ENCODE measurements at regions not wholly inside any gene's neighbourhood (a gene's known extent, or its start where the extent isn't known, plus 50 kb on each side); places are given as distances from the start of the nearest gene placed in this dataset.

DNA sequence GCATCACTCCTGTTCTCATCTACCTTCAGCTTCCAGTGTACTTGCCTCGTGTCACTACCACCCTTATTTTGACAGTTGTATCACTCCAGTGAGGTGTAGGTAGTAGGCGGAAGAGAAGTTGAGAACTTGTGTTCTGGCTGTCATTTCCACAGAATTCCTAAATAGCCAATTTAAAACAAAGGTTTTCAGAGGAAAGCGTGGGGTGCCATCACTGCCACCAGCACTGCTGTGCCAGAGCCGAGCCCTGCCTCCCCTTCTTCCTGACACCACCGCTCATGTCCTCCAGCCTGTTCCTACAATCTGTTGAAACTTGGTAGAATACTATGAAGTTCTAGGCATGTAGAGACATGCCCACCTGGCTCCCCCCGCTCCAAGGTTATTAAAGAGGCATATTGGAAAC lies 215.8 kb downstream of the TANC2 start:
- Histone ChIP-seq H3K27ac (no peak overlapping the region), H4K20me1 (ENCODE audit: insufficient read depth) (no peaks in the 10 kb centered on the region), H3K9ac (no peak overlapping the region), H3K79me2 (ENCODE audit: insufficient read depth, low read depth) (no peaks in the 10 kb centered on the region), H3K4me2 (no peak overlapping the region), H3K36me3 (ENCODE audit: insufficient read depth) (no peaks in the 10 kb centered on the region), H3K27me3 (ENCODE audit: insufficient read depth, low read depth) (no peaks in the 10 kb centered on the region), H3K4me3 (IDR thresholded peaks at IDR 0.05; ENCODE audit: insufficient read depth, low read depth, low read length) (no peak overlapping the region), H3K4me1 (ENCODE audit: low read depth, poor library complexity, severe bottlenecking) (no peaks in the 10 kb centered on the region), H2AFZ (ENCODE audit: low read depth) (no peak overlapping the region)
- no peak for TF ChIP-seq CTCF (conservative IDR thresholded peaks at IDR 0.05; ENCODE audit: low read depth, low read length)

DNA sequence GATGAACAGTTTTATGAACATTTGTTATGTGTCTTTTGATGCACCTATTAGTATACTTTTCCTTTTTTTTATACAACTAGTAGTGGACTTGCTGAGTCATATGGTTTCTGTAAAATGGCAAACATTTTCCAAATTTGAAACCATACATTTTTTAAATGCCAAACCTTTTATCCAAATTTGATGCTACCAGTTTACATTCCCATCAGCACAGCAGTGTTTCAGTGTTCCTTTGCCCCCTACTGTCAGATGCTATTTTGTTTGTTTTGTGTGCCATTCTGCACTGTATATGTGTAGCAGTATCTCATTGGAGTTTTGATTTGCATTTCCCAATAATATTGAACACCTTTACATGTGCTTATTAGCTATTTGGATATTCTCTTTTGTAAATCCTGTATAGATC lies 219.4 kb downstream of the TANC2 start:
- no peak overlapping the region for H3K4me2 ChIP-seq
- H4K20me1 ChIP-seq (ENCODE audit: insufficient read depth): no peaks in the 10 kb centered on the region
- no peak for TF ChIP-seq CTCF (conservative IDR thresholded peaks at IDR 0.05; ENCODE audit: low read depth, low read length)
- H3K9ac ChIP-seq: no peak overlapping the region
- H3K36me3 ChIP-seq (ENCODE audit: insufficient read depth): no peaks in the 10 kb centered on the region
- H3K79me2 ChIP-seq (ENCODE audit: insufficient read depth, low read depth): no peaks in the 10 kb centered on the region
- H2AFZ ChIP-seq (ENCODE audit: low read depth): no peak overlapping the region
- no peak overlapping the region for H3K27ac ChIP-seq
- peaks cover 2% of the 10 kb centered on the region for H3K4me1 ChIP-seq (ENCODE audit: low read depth, poor library complexity, severe bottlenecking)
- H3K4me3 ChIP-seq (IDR thresholded peaks at IDR 0.05; ENCODE audit: insufficient read depth, low read depth, low read length): no peak overlapping the region
- H3K27me3 ChIP-seq (ENCODE audit: insufficient read depth, low read depth): no peaks in the 10 kb centered on the region

DNA sequence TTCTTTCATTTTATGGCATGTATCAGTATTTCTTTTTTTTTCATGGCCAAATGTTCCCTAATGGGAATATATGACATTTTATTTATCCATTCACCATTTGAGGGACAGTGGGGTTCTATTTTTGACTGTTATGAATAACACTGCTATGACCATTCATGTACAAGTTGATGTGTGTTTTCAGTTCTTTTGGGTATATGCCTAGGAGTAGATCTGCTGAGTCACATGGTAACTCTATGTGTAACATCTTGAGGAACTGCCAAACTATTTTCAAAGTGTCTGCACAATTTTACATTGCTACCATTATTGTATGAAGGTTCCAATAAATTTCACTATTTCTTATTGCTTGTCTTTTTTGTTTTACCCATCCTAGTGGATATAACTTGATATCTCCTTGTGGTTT lies 223.0 kb downstream of the TANC2 start:
- Histone ChIP-seq H3K4me1 (ENCODE audit: low read depth, poor library complexity, severe bottlenecking) (peaks cover 2% of the 10 kb centered on the region), H3K27me3 (ENCODE audit: insufficient read depth, low read depth) (no peaks in the 10 kb centered on the region), H3K4me3 (IDR thresholded peaks at IDR 0.05; ENCODE audit: insufficient read depth, low read depth, low read length) (no peak overlapping the region), H3K36me3 (ENCODE audit: insufficient read depth) (no peaks in the 10 kb centered on the region), H2AFZ (ENCODE audit: low read depth) (no peak overlapping the region), H4K20me1 (ENCODE audit: insufficient read depth) (no peaks in the 10 kb centered on the region), H3K27ac (no peak overlapping the region), H3K9ac (no peak overlapping the region), H3K4me2 (no peak overlapping the region), H3K79me2 (ENCODE audit: insufficient read depth, low read depth) (no peaks in the 10 kb centered on the region)
- no peak for TF ChIP-seq CTCF (conservative IDR thresholded peaks at IDR 0.05; ENCODE audit: low read depth, low read length)

DNA sequence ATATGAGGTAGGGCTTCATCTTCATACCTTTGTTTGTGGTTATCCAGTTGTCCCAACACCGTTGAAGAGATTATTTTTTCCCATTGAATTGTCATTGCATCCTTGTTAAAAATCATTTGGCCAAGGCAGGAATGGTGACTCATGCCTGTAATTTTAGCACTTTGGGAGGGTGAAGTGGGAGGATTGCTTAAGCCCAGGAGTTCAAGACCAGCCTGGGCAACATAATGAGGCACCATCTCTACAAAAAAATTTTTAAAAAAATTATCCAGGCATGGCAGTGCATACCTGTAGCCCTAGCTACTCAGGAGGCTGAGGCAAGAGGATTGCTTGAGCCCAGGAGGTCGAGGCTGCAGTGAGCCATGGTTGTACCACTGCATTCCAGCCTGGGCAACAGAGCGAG lies 223.9 kb downstream of the TANC2 start:
- no peak overlapping the region for H3K27ac ChIP-seq
- H3K36me3 ChIP-seq (ENCODE audit: insufficient read depth): no peaks in the 10 kb centered on the region
- no peak overlapping the region for H3K4me3 ChIP-seq (IDR thresholded peaks at IDR 0.05; ENCODE audit: insufficient read depth, low read depth, low read length)
- H3K4me1 ChIP-seq (ENCODE audit: low read depth, poor library complexity, severe bottlenecking): peaks cover 2% of the 10 kb centered on the region
- H3K27me3 ChIP-seq (ENCODE audit: insufficient read depth, low read depth): no peaks in the 10 kb centered on the region
- no peaks in the 10 kb centered on the region for H3K79me2 ChIP-seq (ENCODE audit: insufficient read depth, low read depth)
- H3K4me2 ChIP-seq: no peak overlapping the region
- no peak overlapping the region for H3K9ac ChIP-seq
- H2AFZ ChIP-seq (ENCODE audit: low read depth): no peak overlapping the region
- no peak for TF ChIP-seq CTCF (conservative IDR thresholded peaks at IDR 0.05; ENCODE audit: low read depth, low read length)
- H4K20me1 ChIP-seq (ENCODE audit: insufficient read depth): no peaks in the 10 kb centered on the region

All from KMS-11 (cell line).